ENCODE measurements at regions not wholly inside any gene's neighbourhood (a gene's known extent, or its start where the extent isn't known, plus 50 kb on each side); places are given as distances from the start of the nearest gene placed in this dataset.

GRCh38 chr9:759541-759940 lies 82.0 kb upstream of the DMRT1 start:
- no peak for TF ChIP-seq POLR2AphosphoS5 (IDR thresholded peaks at IDR 0.05; ENCODE audit: low read depth, low read length)
- TF ChIP-seq POLR2A (IDR thresholded peaks at IDR 0.05; ENCODE audit: low read depth, low read length): no peak
- TF ChIP-seq TAF1 (IDR thresholded peaks at IDR 0.05; ENCODE audit: low read depth, low read length): no peak

Measured in GM12891 (cell line).